ENCODE measurements at regions not wholly inside any gene's neighbourhood (a gene's known extent, or its start where the extent isn't known, plus 50 kb on each side); places are given as distances from the start of the nearest gene placed in this dataset.

GRCh38 chr13:50518781-50519201 lies 324.7 kb downstream of the DLEU7 start:
- TF ChIP-seq, protein P1, sequence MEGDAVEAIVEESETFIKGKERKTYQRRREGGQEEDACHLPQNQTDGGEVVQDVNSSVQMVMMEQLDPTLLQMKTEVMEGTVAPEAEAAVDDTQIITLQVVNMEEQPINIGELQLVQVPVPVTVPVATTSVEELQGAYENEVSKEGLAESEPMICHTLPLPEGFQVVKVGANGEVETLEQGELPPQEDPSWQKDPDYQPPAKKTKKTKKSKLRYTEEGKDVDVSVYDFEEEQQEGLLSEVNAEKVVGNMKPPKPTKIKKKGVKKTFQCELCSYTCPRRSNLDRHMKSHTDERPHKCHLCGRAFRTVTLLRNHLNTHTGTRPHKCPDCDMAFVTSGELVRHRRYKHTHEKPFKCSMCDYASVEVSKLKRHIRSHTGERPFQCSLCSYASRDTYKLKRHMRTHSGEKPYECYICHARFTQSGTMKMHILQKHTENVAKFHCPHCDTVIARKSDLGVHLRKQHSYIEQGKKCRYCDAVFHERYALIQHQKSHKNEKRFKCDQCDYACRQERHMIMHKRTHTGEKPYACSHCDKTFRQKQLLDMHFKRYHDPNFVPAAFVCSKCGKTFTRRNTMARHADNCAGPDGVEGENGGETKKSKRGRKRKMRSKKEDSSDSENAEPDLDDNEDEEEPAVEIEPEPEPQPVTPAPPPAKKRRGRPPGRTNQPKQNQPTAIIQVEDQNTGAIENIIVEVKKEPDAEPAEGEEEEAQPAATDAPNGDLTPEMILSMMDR (IDR thresholded peaks at IDR 0.05), result no peak
- TF ChIP-seq POLR2A (IDR thresholded peaks at IDR 0.05), result no peak

Data from transverse colon (tissue), 3 donors.